Endothelial cell (in vitro differentiated cells): ENCODE measurements at regions not wholly inside any gene's neighbourhood (a gene's known extent, or its start where the extent isn't known, plus 50 kb on each side); places are given as distances from the start of the nearest gene placed in this dataset.

Source experiments
- DNase-seq: peaks from one replicate; pipeline ENCODE4 v3.0.0; 2021; ENCODE audit warnings: low spot score
- H3K27ac Mint-ChIP-seq: one replicate; pipeline ENCODE4 v1.8.0; 2021; ENCODE audit warnings: mixed read lengths, inconsistent platforms; ENCODE audit not compliant: unreplicated experiment
- H3K27me3 Mint-ChIP-seq: one replicate; pipeline ENCODE4 v1.8.0; 2021; ENCODE audit warnings: mild to moderate bottlenecking, moderate library complexity, mixed read lengths, inconsistent platforms; ENCODE audit not compliant: unreplicated experiment
- H3K36me3 Mint-ChIP-seq: one replicate; pipeline ENCODE4 v1.8.0; 2021; ENCODE audit warnings: mild to moderate bottlenecking, low read depth, mixed read lengths, inconsistent platforms; ENCODE audit not compliant: unreplicated experiment
- H3K4me1 Mint-ChIP-seq: one replicate; pipeline ENCODE4 v1.8.0; 2021; ENCODE audit warnings: mild to moderate bottlenecking, mixed read lengths, inconsistent platforms; ENCODE audit not compliant: unreplicated experiment
- H3K4me3 Mint-ChIP-seq: one replicate; pipeline ENCODE4 v1.8.0; 2021; ENCODE audit warnings: mild to moderate bottlenecking, mixed read lengths, inconsistent platforms; ENCODE audit not compliant: unreplicated experiment
- H3K9me3 Mint-ChIP-seq: one replicate; pipeline ENCODE4 v1.8.0; 2021; ENCODE audit warnings: mixed read lengths, inconsistent platforms; ENCODE audit not compliant: unreplicated experiment
- CTCF ChIP-seq: fragments of 200-600 bp; sonication (generic); IDR thresholded peaks from one replicate; pipeline ENCODE4 v1.5.0; 2021; ENCODE audit warnings: antibody characterized with exemption; ENCODE audit not compliant: unreplicated experiment

GRCh38 chr18:44054514-44054913 is 626.2 kb upstream of the SETBP1 start:
- Mint-ChIP-seq H3K4me1 (no peaks in the 10 kb centered on the region), H3K9me3 (no peaks in the 10 kb centered on the region), H3K4me3 (no peak overlapping the region), H3K36me3 (no peaks in the 10 kb centered on the region), H3K27ac (no peak overlapping the region), H3K27me3 (no peaks in the 10 kb centered on the region)
- TF ChIP-seq CTCF = no peak
- no peak for DNase-seq

GRCh38 chr18:44060197-44060596 is 620.5 kb upstream of the SETBP1 start:
- H3K4me3 Mint-ChIP-seq = no peak overlapping the region
- H3K36me3 Mint-ChIP-seq = no peaks in the 10 kb centered on the region
- DNase-seq = no peak
- TF ChIP-seq CTCF = no peak
- peaks cover 2% of the 10 kb centered on the region for H3K27me3 Mint-ChIP-seq
- H3K9me3 Mint-ChIP-seq = no peaks in the 10 kb centered on the region
- H3K27ac Mint-ChIP-seq = no peak overlapping the region
- no peaks in the 10 kb centered on the region for H3K4me1 Mint-ChIP-seq

GRCh38 chr18:44061438-44061837 is 619.2 kb upstream of the SETBP1 start:
- no peak for TF ChIP-seq CTCF
- Mint-ChIP-seq H3K36me3 (no peaks in the 10 kb centered on the region), H3K27me3 (peaks cover 2% of the 10 kb centered on the region), H3K27ac (no peak overlapping the region), H3K4me1 (no peaks in the 10 kb centered on the region), H3K9me3 (no peaks in the 10 kb centered on the region), H3K4me3 (no peak overlapping the region)
- DNase-seq = no peak

GRCh38 chr18:44062345-44062744 is 618.3 kb upstream of the SETBP1 start:
- DNase-seq = no peak
- H3K4me1 Mint-ChIP-seq = no peaks in the 10 kb centered on the region
- no peak overlapping the region for H3K27ac Mint-ChIP-seq
- H3K27me3 Mint-ChIP-seq = peaks cover 2% of the 10 kb centered on the region
- H3K36me3 Mint-ChIP-seq = no peaks in the 10 kb centered on the region
- no peak for TF ChIP-seq CTCF
- H3K4me3 Mint-ChIP-seq = no peak overlapping the region
- H3K9me3 Mint-ChIP-seq = no peaks in the 10 kb centered on the region

- Mint-ChIP-seq H3K4me1 (no peaks in the 10 kb centered on the region), H3K27me3 (peaks cover 4% of the 10 kb centered on the region), H3K9me3 (no peaks in the 10 kb centered on the region), H3K4me3 (no peak overlapping the region), H3K27ac (no peak overlapping the region), H3K36me3 (no peaks in the 10 kb centered on the region)
- DNase-seq = no peak
- TF ChIP-seq CTCF = no peak
Measured at GRCh38 chr18:44065206-44065605, 615.5 kb upstream of the SETBP1 start.
